GM12878 (cell line): ENCODE measurements at regions not wholly inside any gene's neighbourhood (a gene's known extent, or its start where the extent isn't known, plus 50 kb on each side); places are given as distances from the start of the nearest gene placed in this dataset.

Experiments used
- ATAC-seq: fragments of 200-7000 bp; cut with Tn5 transposase; 3 replicates; pipeline ENCODE4 v1.9.1; 2020; ENCODE audit warnings: mild to moderate bottlenecking, moderate library complexity
- BruUV-seq: library from RNA; stranded (reverse); fragments of 400-500 nt; replicated peaks from 2 replicates; lab custom pipeline; 2021; lab: Mats Ljungman, UMichigan
- CTCF ChIA-PET: fragments of 300-600 bp; sonication (Branson Sonifier 250); formaldehyde crosslinking; extraction: SDS; loops from one replicate; lab custom pipeline; 2021; ENCODE audit warnings: inconsistent platforms; lab: Yijun Ruan, JAX
- POLR2A ChIA-PET: fragments of 350-600 bp; formaldehyde crosslinking; extraction: SDS; loops from one replicate; lab custom pipeline; 2021; ENCODE audit warnings: inconsistent platforms; lab: Charles Lee
- RAD21 ChIA-PET: fragments of 300-600 bp; sonication (Branson Sonifier 250); formaldehyde crosslinking; loops from one replicate; lab custom pipeline; 2023; ENCODE audit warnings: antibody characterized with exemption; ENCODE audit not compliant: unreplicated experiment; lab: Charles Lee
- SMC1A ChIA-PET: fragments of 300-600 bp; sonication (Branson Sonifier 250); formaldehyde crosslinking; loops from one replicate; lab custom pipeline; 2023; ENCODE audit not compliant: unreplicated experiment, uncharacterized antibody; lab: Charles Lee
- DNase-seq: peaks from one replicate; pipeline ENCODE4 v3.0.0-alpha.2; 2011; ENCODE audit warnings: low read depth, low spot score
- FAIRE-seq: peaks from 3 replicates; lab custom pipeline; 2011; peaks lifted over from hg19 to GRCh38; lab: Jason Lieb, UNC
- H2AFZ ChIP-seq: 2 replicates; pipeline ENCODE4 v1.6.0; 2011; ENCODE audit warnings: low read depth, low read length, control low read depth; ENCODE audit not compliant: control insufficient read depth
- H3K27ac ChIP-seq: 2 replicates; pipeline ENCODE4 v1.5.1; 2011; ENCODE audit warnings: control low read depth; ENCODE audit not compliant: control insufficient read depth, insufficient read depth
- H3K27me3 ChIP-seq, 2 experiments: replicated peaks in 1 of 2; 2 replicates each; pipeline versions ENCODE4 v1.6.0 to v1.6.1; 2011; ENCODE audit warnings: low read length in 1 of 2; ENCODE audit not compliant: control insufficient read depth in 2 of 2, insufficient read depth in 2 of 2
- H3K36me3 ChIP-seq, 2 experiments: 2 replicates each; pipeline ENCODE4 v1.5.1; 2011; ENCODE audit warnings: low read length in 1 of 2; ENCODE audit not compliant: control insufficient read depth in 2 of 2, insufficient read depth in 2 of 2
- H3K4me1 ChIP-seq: 2 replicates; pipeline ENCODE4 v1.6.1; 2011; ENCODE audit warnings: mild to moderate bottlenecking, low read length, moderate library complexity, mixed read lengths; ENCODE audit not compliant: control insufficient read depth, insufficient read depth
- H3K4me2 ChIP-seq: 2 replicates; pipeline ENCODE4 v1.6.0; 2011; ENCODE audit warnings: control low read depth; ENCODE audit not compliant: control insufficient read depth, insufficient read depth
- H3K4me3 ChIP-seq: fragments of 200-600 bp; sonication (generic); 2 replicates; pipeline ENCODE4 v1.5.1; 2016
- H3K79me2 ChIP-seq: 2 replicates; pipeline ENCODE4 v1.6.0; 2011; ENCODE audit warnings: low read length; ENCODE audit not compliant: control insufficient read depth, insufficient read depth
- H3K9ac ChIP-seq: 2 replicates; pipeline ENCODE4 v1.8.0; 2011; ENCODE audit warnings: low read length, control low read depth, mixed read lengths; ENCODE audit not compliant: control insufficient read depth, insufficient read depth
- H3K9me3 ChIP-seq: replicated peaks from 3 replicates; pipeline ENCODE4 v1.5.1; 2011; ENCODE audit warnings: mild to moderate bottlenecking, low read length; ENCODE audit not compliant: control insufficient read depth, insufficient read depth
- H4K20me1 ChIP-seq: 2 replicates; pipeline ENCODE4 v1.6.0; 2011; ENCODE audit not compliant: control insufficient read depth, insufficient read depth
- BMI1 ChIP-seq: fragments of 450-650 bp; IDR thresholded peaks from 2 replicates; pipeline ENCODE4 v1.6.1; 2016; ENCODE audit warnings: mild to moderate bottlenecking, moderate library complexity, borderline replicate concordance
- EP300 ChIP-seq, 2 experiments: fragments of 150-350 bp in 1 of 2; IDR thresholded peaks; 2 replicates each; pipeline ENCODE4 v1.6.1; 2011 to 2012; ENCODE audit warnings: low read depth in 2 of 2, low read length in 2 of 2, borderline replicate concordance in 1 of 2, improper control_type of control experiment in 1 of 2, inconsistent platforms in 1 of 2; ENCODE audit not compliant: control insufficient read depth in 1 of 2
- JUND ChIP-seq: IDR thresholded peaks from 2 replicates; pipeline ENCODE4 v1.6.1; 2012; ENCODE audit warnings: low read depth, mild to moderate bottlenecking, low read length, improper control_type of control experiment, moderate library complexity
- MYC ChIP-seq: IDR thresholded peaks from 2 replicates; pipeline ENCODE4 v1.6.1; 2011; ENCODE audit warnings: mild to moderate bottlenecking, low read length, moderate library complexity, inconsistent platforms; ENCODE audit not compliant: insufficient read depth, insufficient replicate concordance, insufficient read length, severe bottlenecking
- NFIC ChIP-seq: IDR thresholded peaks from 2 replicates; pipeline ENCODE4 v1.6.1; 2012; ENCODE audit warnings: low read depth, mild to moderate bottlenecking, inconsistent platforms, low read length, moderate library complexity
- NFYA ChIP-seq: IDR thresholded peaks from 2 replicates; pipeline ENCODE4 v1.6.1; 2011; ENCODE audit warnings: low read depth, mild to moderate bottlenecking, low read length, improper control_type of control experiment, borderline replicate concordance
- PAX8 ChIP-seq: fragments of 450-650 bp; IDR thresholded peaks from 2 replicates; pipeline ENCODE4 v1.6.1; 2017; ENCODE audit warnings: mild to moderate bottlenecking, moderate library complexity
- POLR2AphosphoS2 ChIP-seq: IDR thresholded peaks from 2 replicates; pipeline ENCODE4 v1.6.1; 2011; ENCODE audit warnings: low read depth, mild to moderate bottlenecking, low read length, improper control_type of control experiment, moderate library complexity
- POLR2AphosphoS5 ChIP-seq: IDR thresholded peaks from 2 replicates; pipeline ENCODE4 v1.6.1; 2011; ENCODE audit warnings: mild to moderate bottlenecking, low read length, inconsistent platforms
- SMAD1 ChIP-seq: fragments of 450-650 bp; IDR thresholded peaks from 2 replicates; pipeline ENCODE4 v1.6.1; 2018; ENCODE audit warnings: mild to moderate bottlenecking, low read depth; ENCODE audit not compliant: partially characterized antibody
- SMAD5 ChIP-seq: IDR thresholded peaks from 2 replicates; pipeline ENCODE4 v1.6.1; 2016; ENCODE audit warnings: antibody characterized with exemption, low read depth
- SMC3 ChIP-seq: IDR thresholded peaks from 2 replicates; pipeline ENCODE4 v1.6.1; 2011; ENCODE audit warnings: low read length, improper control_type of control experiment, borderline replicate concordance
- TCF12 ChIP-seq: IDR thresholded peaks from 2 replicates; pipeline ENCODE4 v1.6.1; 2011; ENCODE audit warnings: low read depth, mild to moderate bottlenecking, low read length
- ZNF207 ChIP-seq: fragments of 450-650 bp; IDR thresholded peaks from 2 replicates; pipeline ENCODE4 v1.6.1; 2014; ENCODE audit warnings: antibody characterized with exemption, mild to moderate bottlenecking, borderline replicate concordance
- WGBS: methylation state at CpG from one replicate; pipeline ENCODE4 v1.1.6; 2016; ENCODE audit warnings: low lambda C conversion rate; ENCODE audit not compliant: insufficient replicate concordance, insufficient coverage; ENCODE audit errors: missing lambda C conversion rate; 5-methylcytosine and 5-hydroxymethylcytosine counted together
- in situ Hi-C: fragments of 300-500 bp; cut with MboI; formaldehyde crosslinking; loops from 9 replicates; pipeline ENCODE4 v1.14.3; 2018; ENCODE audit warnings: mixed read lengths
- intact Hi-C: fragments of 100-400 bp; cut with micrococcal nuclease; formaldehyde crosslinking; loops from one replicate; pipeline ENCODE4 v1.14.2; 2022; ENCODE audit not compliant: unreplicated experiment
- TF ChIP-seq, protein P1 (sequence below): fragments of 450-650 bp; conservative IDR thresholded peaks from 2 replicates; pipeline ENCODE4 v1.6.1; 2017; ENCODE audit warnings: mild to moderate bottlenecking, moderate library complexity
- TF ChIP-seq, protein P2 (sequence below), 3 experiments: IDR thresholded peaks in 2 of 3; conservative IDR thresholded peaks in 1 of 3; 2 replicates each; pipeline ENCODE4 v1.5.1; 2011; ENCODE audit warnings: low read depth in 3 of 3, low read length in 3 of 3, mild to moderate bottlenecking in 3 of 3, control low read depth in 2 of 3, moderate library complexity in 2 of 3, inconsistent platforms in 1 of 3, mixed read lengths in 1 of 3; ENCODE audit not compliant: control insufficient read depth in 2 of 3, insufficient read depth in 1 of 3; ENCODE audit errors: extremely low read depth in 1 of 3

GRCh38 chr19:57068311-57068710 lies 51.5 kb upstream of the USP29 start (continued):
- TF ChIP-seq SMAD5 = no peak
- TF ChIP-seq, protein P1, sequence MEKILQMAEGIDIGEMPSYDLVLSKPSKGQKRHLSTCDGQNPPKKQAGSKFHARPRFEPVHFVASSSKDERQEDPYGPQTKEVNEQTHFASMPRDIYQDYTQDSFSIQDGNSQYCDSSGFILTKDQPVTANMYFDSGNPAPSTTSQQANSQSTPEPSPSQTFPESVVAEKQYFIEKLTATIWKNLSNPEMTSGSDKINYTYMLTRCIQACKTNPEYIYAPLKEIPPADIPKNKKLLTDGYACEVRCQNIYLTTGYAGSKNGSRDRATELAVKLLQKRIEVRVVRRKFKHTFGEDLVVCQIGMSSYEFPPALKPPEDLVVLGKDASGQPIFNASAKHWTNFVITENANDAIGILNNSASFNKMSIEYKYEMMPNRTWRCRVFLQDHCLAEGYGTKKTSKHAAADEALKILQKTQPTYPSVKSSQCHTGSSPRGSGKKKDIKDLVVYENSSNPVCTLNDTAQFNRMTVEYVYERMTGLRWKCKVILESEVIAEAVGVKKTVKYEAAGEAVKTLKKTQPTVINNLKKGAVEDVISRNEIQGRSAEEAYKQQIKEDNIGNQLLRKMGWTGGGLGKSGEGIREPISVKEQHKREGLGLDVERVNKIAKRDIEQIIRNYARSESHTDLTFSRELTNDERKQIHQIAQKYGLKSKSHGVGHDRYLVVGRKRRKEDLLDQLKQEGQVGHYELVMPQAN = no peak
- TF ChIP-seq BMI1 = no peak
- TF ChIP-seq SMC3 = no peak
- TF ChIP-seq SMAD1 = no peak
- TF ChIP-seq TCF12 = no peak
- no peak for TF ChIP-seq ZNF207

DNA sequence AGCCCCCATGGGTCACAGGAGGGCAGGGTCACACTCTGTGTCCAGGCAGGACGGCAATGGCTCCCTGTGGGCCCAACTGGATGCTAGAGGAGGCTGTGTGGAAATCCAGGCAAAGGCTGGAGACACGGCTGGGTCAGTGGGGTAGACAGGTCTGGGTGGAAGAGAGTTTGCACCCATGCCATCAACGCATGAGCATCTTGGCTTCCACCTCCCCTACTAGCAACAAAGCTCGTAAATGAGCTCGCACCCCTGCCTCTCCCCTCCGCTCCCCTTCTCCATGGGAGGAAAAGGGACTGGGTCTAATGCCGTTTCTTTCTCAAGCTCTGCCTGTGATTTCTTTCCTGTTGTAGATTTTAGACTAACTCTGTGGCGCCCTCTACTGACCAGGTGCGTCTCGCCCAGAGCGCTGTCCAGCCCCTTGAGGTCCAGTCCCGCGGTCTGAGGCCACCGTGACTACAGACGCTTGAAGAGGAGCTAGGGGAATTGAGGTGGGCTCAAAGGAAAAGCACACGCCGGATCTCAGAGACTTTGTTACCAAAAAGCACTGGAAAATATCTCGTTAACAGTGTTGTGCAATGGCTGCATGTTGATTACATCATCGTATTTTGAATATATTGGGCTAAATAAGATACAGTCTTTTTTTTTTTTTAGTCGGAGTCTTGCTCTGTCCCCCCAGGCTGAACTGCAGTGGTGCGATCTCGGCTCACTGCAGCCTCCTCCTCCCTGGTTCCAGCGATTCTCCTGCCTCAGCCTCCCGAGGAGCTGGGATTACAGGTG lies 50.7 kb upstream of the USP29 start:
- no peak overlapping the region for H3K4me3 ChIP-seq
- ATAC-seq (no peak), FAIRE-seq (no peak), DNase-seq (no peak)
- WGBS = 43% methylated on average over 23 of the region's 24 CpGs
- H2AFZ ChIP-seq = no peak overlapping the region
- in situ Hi-C loops = no loop called here
- ChIA-PET RAD21 (no interaction called here), CTCF (no interaction called here), POLR2A (no interaction called here), SMC1A (no interaction called here)
- no peaks in the 10 kb centered on the region for H3K79me2 ChIP-seq
- TF ChIP-seq NFYA (no peak), MYC (no peak), POLR2AphosphoS2 (no peak), POLR2AphosphoS5 (no peak), PAX8 (no peak), EP300 (IDR thresholded peaks at IDR 0.05; ENCODE audit: borderline replicate concordance in 1 of 2, control insufficient read depth in 1 of 2, low read depth in 2 of 2, low read length in 2 of 2) (no peak), NFIC (no peak), JUND (no peak)
- TF ChIP-seq, protein P2, sequence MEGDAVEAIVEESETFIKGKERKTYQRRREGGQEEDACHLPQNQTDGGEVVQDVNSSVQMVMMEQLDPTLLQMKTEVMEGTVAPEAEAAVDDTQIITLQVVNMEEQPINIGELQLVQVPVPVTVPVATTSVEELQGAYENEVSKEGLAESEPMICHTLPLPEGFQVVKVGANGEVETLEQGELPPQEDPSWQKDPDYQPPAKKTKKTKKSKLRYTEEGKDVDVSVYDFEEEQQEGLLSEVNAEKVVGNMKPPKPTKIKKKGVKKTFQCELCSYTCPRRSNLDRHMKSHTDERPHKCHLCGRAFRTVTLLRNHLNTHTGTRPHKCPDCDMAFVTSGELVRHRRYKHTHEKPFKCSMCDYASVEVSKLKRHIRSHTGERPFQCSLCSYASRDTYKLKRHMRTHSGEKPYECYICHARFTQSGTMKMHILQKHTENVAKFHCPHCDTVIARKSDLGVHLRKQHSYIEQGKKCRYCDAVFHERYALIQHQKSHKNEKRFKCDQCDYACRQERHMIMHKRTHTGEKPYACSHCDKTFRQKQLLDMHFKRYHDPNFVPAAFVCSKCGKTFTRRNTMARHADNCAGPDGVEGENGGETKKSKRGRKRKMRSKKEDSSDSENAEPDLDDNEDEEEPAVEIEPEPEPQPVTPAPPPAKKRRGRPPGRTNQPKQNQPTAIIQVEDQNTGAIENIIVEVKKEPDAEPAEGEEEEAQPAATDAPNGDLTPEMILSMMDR (IDR thresholded peaks at IDR 0.05 in 2 of 3, conservative IDR thresholded peaks at IDR 0.05 in 1 of 3; ENCODE audit: control insufficient read depth in 2 of 3, extremely low read depth in 1 of 3, insufficient read depth in 1 of 3, low read depth in 3 of 3, low read length in 3 of 3) = peak in 1 of 3 experiments; percentile 9; a peak in 1 of 6 replicates
- H3K27ac ChIP-seq = no peak overlapping the region
- H3K9me3 ChIP-seq = no peaks in the 10 kb centered on the region; the same call in 2 of the 3 replicates
- BruUV-seq = no TSS peak
- intact Hi-C loops = no loop called here
- H3K27me3 ChIP-seq = no peaks in the 10 kb centered on the region
- H4K20me1 ChIP-seq = no peaks in the 10 kb centered on the region
- no peaks in the 10 kb centered on the region for H3K36me3 ChIP-seq
- H3K9ac ChIP-seq = no peak overlapping the region
- H3K4me1 ChIP-seq = no peaks in the 10 kb centered on the region
- no peak overlapping the region for H3K4me2 ChIP-seq
